Thyroid gland (tissue), 4 donors: ENCODE measurements at regions not wholly inside any gene's neighbourhood (a gene's known extent, or its start where the extent isn't known, plus 50 kb on each side); places are given as distances from the start of the nearest gene placed in this dataset.

ENCODE experiments used
- POLR2A ChIP-seq, 2 donors: fragments of 450-650 bp; IDR thresholded peaks; one replicate each; pipeline ENCODE4 v1.6.1; 2017; ENCODE audit warnings: antibody characterized with exemption in 2 of 2, mild to moderate bottlenecking in 2 of 2, moderate library complexity in 1 of 2
- TF ChIP-seq, protein P1 (sequence below), 6 experiments: fragments of 200-600 bp in 3 of 6; fragments of 450-650 bp in 3 of 6; sonication (generic) in 3 of 6; IDR thresholded peaks; one replicate each; pipeline ENCODE4 v1.5.1; 2016 to 2019; ENCODE audit warnings: antibody characterized with exemption in 6 of 6, mild to moderate bottlenecking in 2 of 6, inconsistent platforms in 1 of 6, moderate library complexity in 1 of 6

DNA sequence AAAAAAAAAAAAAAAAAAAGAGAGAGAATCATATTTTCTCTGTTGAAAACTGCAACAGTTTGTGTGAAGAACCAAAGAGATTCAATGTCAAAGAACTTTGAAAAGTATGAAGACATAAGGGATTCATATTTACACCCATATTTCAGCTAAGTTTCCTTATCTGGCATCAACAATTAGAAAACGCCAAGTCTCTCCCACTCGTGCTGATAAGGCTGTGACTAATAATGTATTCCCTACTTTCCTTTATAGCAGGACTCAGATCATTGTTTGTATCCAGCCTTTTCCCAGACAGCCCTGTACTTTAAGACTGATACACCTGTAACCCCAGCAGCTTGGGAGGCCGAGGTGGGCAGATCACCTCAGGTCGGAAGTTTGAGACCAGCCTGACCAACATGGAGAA lies 54.1 kb upstream of the STK32A start:
- TF ChIP-seq POLR2A (IDR thresholded peaks at IDR 0.05): no peak
- TF ChIP-seq, protein P1, sequence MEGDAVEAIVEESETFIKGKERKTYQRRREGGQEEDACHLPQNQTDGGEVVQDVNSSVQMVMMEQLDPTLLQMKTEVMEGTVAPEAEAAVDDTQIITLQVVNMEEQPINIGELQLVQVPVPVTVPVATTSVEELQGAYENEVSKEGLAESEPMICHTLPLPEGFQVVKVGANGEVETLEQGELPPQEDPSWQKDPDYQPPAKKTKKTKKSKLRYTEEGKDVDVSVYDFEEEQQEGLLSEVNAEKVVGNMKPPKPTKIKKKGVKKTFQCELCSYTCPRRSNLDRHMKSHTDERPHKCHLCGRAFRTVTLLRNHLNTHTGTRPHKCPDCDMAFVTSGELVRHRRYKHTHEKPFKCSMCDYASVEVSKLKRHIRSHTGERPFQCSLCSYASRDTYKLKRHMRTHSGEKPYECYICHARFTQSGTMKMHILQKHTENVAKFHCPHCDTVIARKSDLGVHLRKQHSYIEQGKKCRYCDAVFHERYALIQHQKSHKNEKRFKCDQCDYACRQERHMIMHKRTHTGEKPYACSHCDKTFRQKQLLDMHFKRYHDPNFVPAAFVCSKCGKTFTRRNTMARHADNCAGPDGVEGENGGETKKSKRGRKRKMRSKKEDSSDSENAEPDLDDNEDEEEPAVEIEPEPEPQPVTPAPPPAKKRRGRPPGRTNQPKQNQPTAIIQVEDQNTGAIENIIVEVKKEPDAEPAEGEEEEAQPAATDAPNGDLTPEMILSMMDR (IDR thresholded peaks at IDR 0.05): no peak
